HS-27A (cell line): ENCODE measurements at regions not wholly inside any gene's neighbourhood (a gene's known extent, or its start where the extent isn't known, plus 50 kb on each side); places are given as distances from the start of the nearest gene placed in this dataset.

ENCODE experiments used
- DNase-seq: peaks from one replicate; pipeline ENCODE4 v3.0.0-alpha.2; 2012; ENCODE audit warnings: low read depth, missing footprints

GRCh38 chr7:17130281-17131059, 168.0 kb upstream of the AHR start:
- no peak for DNase-seq

GRCh38 chr7:17131060-17131345, 167.4 kb upstream of the AHR start:
- DNase-seq = no peak

GRCh38 chr7:17131983-17132655, 166.3 kb upstream of the AHR start:
- no peak for DNase-seq

- no peak for DNase-seq
Measured at GRCh38 chr7:17132726-17133125, 165.7 kb upstream of the AHR start.

- no peak for DNase-seq
Measured at GRCh38 chr7:17133977-17134376, 164.5 kb upstream of the AHR start.

- DNase-seq = no peak
Measured at GRCh38 chr7:17134786-17135185, 163.7 kb upstream of the AHR start.

GRCh38 chr7:17136126-17136525, 162.3 kb upstream of the AHR start:
- DNase-seq = no peak

GRCh38 chr7:17139081-17139480, 159.4 kb upstream of the AHR start:
- no peak for DNase-seq

- DNase-seq = no peak
Measured at GRCh38 chr7:17140406-17140805, 158.0 kb upstream of the AHR start.

- no peak for DNase-seq
Measured at GRCh38 chr7:17142831-17143541, 155.5 kb upstream of the AHR start.

- no peak for DNase-seq
Measured at GRCh38 chr7:17144322-17144721, 154.1 kb upstream of the AHR start.

GRCh38 chr7:17146621-17147020, 151.8 kb upstream of the AHR start:
- no peak for DNase-seq

- DNase-seq = no peak
Measured at GRCh38 chr7:17147409-17147808, 151.0 kb upstream of the AHR start.

- DNase-seq = no peak
Measured at GRCh38 chr7:17150018-17150417, 148.4 kb upstream of the AHR start.

- DNase-seq = no peak
Measured at GRCh38 chr7:17152721-17153120, 145.7 kb upstream of the AHR start.

GRCh38 chr7:17153536-17153935, 144.9 kb upstream of the AHR start:
- DNase-seq = no peak

GRCh38 chr7:17155529-17155928, 142.9 kb upstream of the AHR start:
- no peak for DNase-seq

- no peak for DNase-seq
Measured at GRCh38 chr7:17158261-17158660, 140.2 kb upstream of the AHR start.

GRCh38 chr7:17159500-17160037, 138.9 kb upstream of the AHR start:
- DNase-seq = no peak

- DNase-seq = no peak
Measured at GRCh38 chr7:17166824-17167379, 131.6 kb upstream of the AHR start.

GRCh38 chr7:17168416-17168815, 130.0 kb upstream of the AHR start:
- DNase-seq = no peak

- DNase-seq = no peak
Measured at GRCh38 chr7:17171427-17171826, 127.0 kb upstream of the AHR start.
